HEK293T (cell line): ENCODE measurements at regions not wholly inside any gene's neighbourhood (a gene's known extent, or its start where the extent isn't known, plus 50 kb on each side); places are given as distances from the start of the nearest gene placed in this dataset.

Experiments used
- CTCF ChIA-PET: fragments of 350-600 bp; formaldehyde crosslinking; extraction: SDS; loops from one replicate; lab custom pipeline; 2021; ENCODE audit warnings: antibody characterized with exemption, inconsistent platforms; lab: Yijun Ruan, JAX
- POLR2A ChIA-PET: fragments of 350-600 bp; formaldehyde crosslinking; extraction: SDS; loops from one replicate; lab custom pipeline; 2020; ENCODE audit warnings: antibody characterized with exemption, inconsistent platforms; lab: Yijun Ruan, JAX
- DNase-seq: peaks from one replicate; pipeline ENCODE4 v3.0.0; 2012; ENCODE audit warnings: mixed read lengths; ENCODE audit errors: extremely low spot score
- ARNT ChIP-seq: fragments of 450-650 bp; IDR thresholded peaks from 2 replicates; pipeline ENCODE4 v1.6.1; 2017; ENCODE audit warnings: mild to moderate bottlenecking
- BHLHE40 ChIP-seq: fragments of 450-650 bp; IDR thresholded peaks from 2 replicates; pipeline ENCODE4 v1.6.1; 2016; ENCODE audit warnings: mild to moderate bottlenecking, moderate library complexity, borderline replicate concordance
- CTBP1 ChIP-seq: fragments of 450-650 bp; IDR thresholded peaks from 2 replicates; pipeline ENCODE4 v1.6.1; 2016; ENCODE audit warnings: borderline replicate concordance
- ELF4 ChIP-seq: fragments of 450-650 bp; IDR thresholded peaks from 2 replicates; pipeline ENCODE4 v1.6.1; 2017; ENCODE audit warnings: antibody characterized with exemption
- FOXA1 ChIP-seq: fragments of 450-650 bp; IDR thresholded peaks from 2 replicates; pipeline ENCODE4 v1.6.1; 2016; ENCODE audit warnings: mild to moderate bottlenecking
- FOXK2 ChIP-seq: fragments of 450-650 bp; IDR thresholded peaks from 2 replicates; pipeline ENCODE4 v1.6.1; 2016; ENCODE audit warnings: mild to moderate bottlenecking
- FOXM1 ChIP-seq: fragments of 450-650 bp; IDR thresholded peaks from 2 replicates; pipeline ENCODE4 v1.6.1; 2017; ENCODE audit warnings: mild to moderate bottlenecking, borderline replicate concordance
- HDGF ChIP-seq: fragments of 450-650 bp; IDR thresholded peaks from 2 replicates; pipeline ENCODE4 v1.6.1; 2017; ENCODE audit warnings: antibody characterized with exemption, borderline replicate concordance
- L3MBTL2 ChIP-seq: fragments of 450-650 bp; conservative IDR thresholded peaks from 2 replicates; pipeline ENCODE4 v1.6.1; 2016; ENCODE audit warnings: mild to moderate bottlenecking
- LEF1 ChIP-seq: fragments of 450-650 bp; IDR thresholded peaks from 2 replicates; pipeline ENCODE4 v1.6.1; 2017; ENCODE audit warnings: mild to moderate bottlenecking, borderline replicate concordance
- NFRKB ChIP-seq: fragments of 450-650 bp; IDR thresholded peaks from 2 replicates; pipeline ENCODE4 v1.6.1; 2016; ENCODE audit warnings: mild to moderate bottlenecking, moderate library complexity
- PKNOX1 ChIP-seq: fragments of 450-650 bp; IDR thresholded peaks from 2 replicates; pipeline ENCODE4 v1.6.1; 2016
- SP1 ChIP-seq: fragments of 450-650 bp; IDR thresholded peaks from 2 replicates; pipeline ENCODE4 v1.6.1; 2017
- SUZ12 ChIP-seq: fragments of 450-650 bp; IDR thresholded peaks from 2 replicates; pipeline ENCODE4 v1.6.1; 2016; ENCODE audit warnings: mild to moderate bottlenecking
- TARDBP ChIP-seq: fragments of 450-650 bp; IDR thresholded peaks from 2 replicates; pipeline ENCODE4 v1.6.1; 2016
- ZNF384 ChIP-seq: fragments of 450-650 bp; IDR thresholded peaks from 2 replicates; pipeline ENCODE4 v1.6.1; 2016

DNA sequence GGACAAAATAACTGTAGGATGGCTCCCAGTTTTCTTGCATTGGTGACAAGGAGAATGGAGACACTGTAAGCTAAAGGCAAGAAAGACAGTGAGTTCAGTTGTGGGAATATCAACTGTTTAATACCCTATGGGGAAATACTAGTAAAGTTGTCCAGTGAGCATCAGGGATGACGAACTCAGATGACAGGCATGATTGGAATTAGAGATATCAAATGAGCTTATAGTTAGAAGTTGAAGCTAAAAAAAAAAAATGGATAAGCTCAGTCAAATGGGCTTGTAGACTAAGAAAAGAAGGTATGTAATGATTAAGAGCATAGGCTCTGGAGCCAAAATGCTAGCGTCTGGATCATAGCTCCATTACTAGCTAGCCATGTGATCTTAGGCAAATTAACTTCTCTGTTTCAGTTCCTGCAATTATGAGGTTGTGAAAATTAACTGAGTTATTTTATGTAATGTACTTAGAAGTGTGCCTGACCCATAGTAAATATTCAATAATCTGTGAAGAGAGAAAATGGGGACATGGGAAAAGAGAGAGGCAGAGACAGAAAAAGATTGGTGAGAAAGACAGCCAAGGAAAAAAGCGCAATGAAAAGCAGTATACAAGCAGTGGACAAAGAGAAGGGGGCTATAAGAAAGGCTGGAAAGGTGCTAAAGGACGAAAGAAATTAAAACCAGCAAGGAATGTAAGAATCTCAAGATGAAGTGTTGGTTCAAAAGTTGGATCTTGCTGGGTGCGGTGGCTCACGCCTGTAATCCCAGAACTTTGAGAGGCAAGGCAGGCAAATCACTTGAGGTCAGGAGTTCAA lies 95.7 kb upstream of the SLC39A10 start:
- no peak for DNase-seq
- ChIA-PET CTCF (interaction anchor here (0.6 to 0.7 kb wide), 2 partner anchors 13 to 40 kb away, joined by 3 to 4 read pairs; no protein-coding TSS in a partner anchor), POLR2A (no interaction called here)
- TF ChIP-seq NFRKB (no peak), FOXK2 (no peak), ELF4 (no peak), TARDBP (no peak), LEF1 (no peak), ZNF384 (no peak), PKNOX1 (no peak), SUZ12 (no peak), FOXM1 (no peak), FOXA1 (no peak)

DNA sequence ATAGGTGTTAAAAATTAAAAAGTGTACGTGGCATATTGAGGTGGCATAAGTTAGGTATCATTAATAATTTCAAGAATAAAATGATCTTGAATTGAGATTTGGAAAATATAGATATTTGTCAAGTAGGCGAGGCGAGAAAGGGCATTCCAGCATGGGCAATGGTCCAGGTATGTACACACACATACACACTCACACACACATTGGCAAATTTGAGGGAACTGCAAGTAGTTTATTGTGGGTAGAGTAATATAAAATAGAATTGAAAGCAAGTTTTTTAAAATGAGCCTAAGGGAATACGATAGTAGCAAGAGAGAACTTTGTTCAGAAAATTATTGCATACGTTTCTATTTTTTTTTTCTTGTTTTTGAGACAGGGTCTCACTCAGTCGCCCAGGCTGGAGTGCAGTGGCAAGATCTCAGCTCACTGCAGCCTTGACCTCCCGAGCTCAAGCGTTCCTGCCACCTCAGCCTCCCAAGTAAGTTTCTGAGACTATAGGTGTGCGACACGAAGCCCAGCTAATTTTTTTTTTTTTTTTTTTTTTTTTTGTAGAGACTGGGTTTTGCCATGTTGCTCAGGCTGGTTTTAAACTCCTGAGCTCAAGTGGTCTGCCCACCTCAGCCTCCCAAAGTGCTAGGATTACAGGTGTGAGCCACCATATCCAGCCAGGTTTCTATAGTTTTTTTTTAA lies 96.7 kb upstream of the SLC39A10 start:
- ChIA-PET POLR2A (no interaction called here), CTCF (interaction anchor here (0.6 kb wide), 1 partner anchor 39 kb away, joined by 3 read pairs; no protein-coding TSS in a partner anchor)
- DNase-seq = no peak
- no peak for TF ChIP-seq L3MBTL2
- no peak for TF ChIP-seq SP1
- no peak for TF ChIP-seq PKNOX1
- no peak for TF ChIP-seq ELF4
- no peak for TF ChIP-seq TARDBP
- no peak for TF ChIP-seq HDGF
- no peak for TF ChIP-seq FOXM1
- no peak for TF ChIP-seq FOXK2
- no peak for TF ChIP-seq ARNT
- TF ChIP-seq ZNF384 = no peak
- TF ChIP-seq BHLHE40 = no peak
- TF ChIP-seq CTBP1 = no peak

- TF ChIP-seq ARNT (no peak), PKNOX1 (no peak), FOXA1 (no peak), CTBP1 (no peak), NFRKB (no peak), FOXK2 (no peak), TARDBP (no peak), ELF4 (no peak), FOXM1 (no peak), L3MBTL2 (no peak), BHLHE40 (no peak), SUZ12 (no peak), SP1 (no peak), ZNF384 (no peak), LEF1 (no peak), HDGF (no peak)
- CTCF ChIA-PET = no interaction called here
- POLR2A ChIA-PET = no interaction called here
- no peak for DNase-seq
Observed at GRCh38 chr2:195559431-195559914, 97.6 kb upstream of the SLC39A10 start.

DNA sequence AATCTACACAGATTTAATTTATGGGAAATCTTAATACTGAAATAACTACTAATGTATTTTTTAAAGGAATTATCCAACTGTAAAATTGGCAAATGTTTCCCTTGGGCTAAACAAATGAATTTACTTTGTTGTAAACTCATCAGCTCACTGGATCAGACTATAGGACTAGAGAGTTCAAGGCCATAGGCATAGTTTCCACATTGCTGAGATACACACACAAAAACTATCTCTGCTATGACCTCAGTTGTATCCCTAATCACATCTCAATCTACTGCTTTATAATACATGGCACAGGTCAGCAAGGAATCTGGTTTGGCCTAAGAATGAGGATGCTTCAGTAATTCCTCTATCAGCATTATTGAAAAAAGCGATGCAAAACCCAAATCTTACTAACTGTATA lies 101.1 kb upstream of the SLC39A10 start:
- ChIA-PET POLR2A (no interaction called here), CTCF (no interaction called here)
- DNase-seq = no peak
- TF ChIP-seq BHLHE40 (no peak), TARDBP (no peak), ZNF384 (no peak), LEF1 (no peak), CTBP1 (no peak), SUZ12 (no peak), FOXK2 (no peak), SP1 (no peak)

DNA sequence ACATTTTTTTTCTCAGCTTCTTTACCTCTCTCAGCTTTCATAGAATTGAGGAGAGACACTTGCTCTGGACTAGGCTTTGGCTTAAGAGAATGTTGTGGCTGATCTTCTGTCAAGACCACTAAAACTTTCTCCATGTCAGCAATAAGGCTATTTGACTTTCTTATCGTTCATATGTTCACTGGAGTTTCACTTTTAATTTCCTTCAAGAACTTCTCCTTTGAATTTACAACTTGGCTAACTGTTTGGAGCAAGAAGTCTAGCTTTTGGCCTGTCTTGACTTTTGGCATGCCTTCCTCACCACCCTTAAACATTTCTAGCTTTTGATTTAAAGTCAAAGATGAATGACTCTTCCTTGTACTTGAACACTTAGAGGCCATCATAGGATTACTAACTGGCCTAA lies 104.4 kb upstream of the SLC39A10 start:
- POLR2A ChIA-PET = no interaction called here
- CTCF ChIA-PET = no interaction called here
- no peak for DNase-seq
- TF ChIP-seq FOXK2 = no peak
- no peak for TF ChIP-seq ELF4
- TF ChIP-seq PKNOX1 = no peak
- TF ChIP-seq L3MBTL2 = no peak
- no peak for TF ChIP-seq LEF1
- no peak for TF ChIP-seq SP1
- TF ChIP-seq FOXA1 = no peak
- no peak for TF ChIP-seq NFRKB
- TF ChIP-seq FOXM1 = no peak
- no peak for TF ChIP-seq SUZ12
- no peak for TF ChIP-seq ARNT
- no peak for TF ChIP-seq BHLHE40
- no peak for TF ChIP-seq HDGF
- TF ChIP-seq ZNF384 = no peak
- no peak for TF ChIP-seq CTBP1
- TF ChIP-seq TARDBP = no peak
